Motor neuron (in vitro differentiated cells): ENCODE measurements at regions not wholly inside any gene's neighbourhood (a gene's known extent, or its start where the extent isn't known, plus 50 kb on each side); places are given as distances from the start of the nearest gene placed in this dataset.
"Not testable (repeated sequence)": the region's sequence is repeated elsewhere in the genome, so short reads cannot be mapped to it uniquely, and the experiment has no call there.

Experiments used
- ATAC-seq, 8 experiments: fragments of 200-7000 bp; cut with Tn5 transposase; replicated peaks in 6 of 8; 2 replicates each; pipeline ENCODE4 v1.8.0; 2021; ENCODE audit warnings: mild to moderate bottlenecking in 8 of 8, moderate library complexity in 8 of 8
- H3K27ac ChIP-seq, 2 donors: fragments of 250-450 bp; sonication (Bioruptor Pico); 2 replicates each; pipeline ENCODE4 v1.9.0; 2021; ENCODE audit warnings: antibody characterized with exemption in 2 of 2, mild to moderate bottlenecking in 2 of 2, moderate library complexity in 1 of 2
- H3K4me1 ChIP-seq, 2 donors: fragments of 250-450 bp; sonication (Bioruptor Pico); replicated peaks in 1 of 2; 2 replicates each; pipeline ENCODE4 v1.6.1; 2021; ENCODE audit warnings: antibody characterized with exemption in 2 of 2, mild to moderate bottlenecking in 2 of 2, moderate library complexity in 1 of 2
- H3K4me3 ChIP-seq, 5 donors: fragments of 250-450 bp; sonication (Bioruptor Pico); 2 replicates each; pipeline ENCODE4 v1.9.0; 2021; ENCODE audit warnings: antibody characterized with exemption in 5 of 5, mild to moderate bottlenecking in 5 of 5, moderate library complexity in 4 of 5
- WGBS, 10 experiments: fragments of 450-650 bp; shearing (Covaris generic); methylation state at CpG; one replicate each; pipeline ENCODE4 v1.0.0; 2022; 5-methylcytosine and 5-hydroxymethylcytosine counted together
- in situ Hi-C, 9 experiments: fragments of 400-800 bp; cut with MboI; loops; one replicate each; pipeline ENCODE4 v1.15.0; 2021; ENCODE audit warnings: low sequenced_read_pairs in 9 of 9, low pct_unique_long_range_greater_than_20kb in 2 of 9; ENCODE audit not compliant: unreplicated experiment in 9 of 9

GRCh38 chr5:34192064-34192922, 149.3 kb upstream of the C1QTNF3 start:
- whole genome bisulfite sequencing, 10 experiments: 78 to 90% (median 81%) methylated on average over 9 to 26 of the region's 26 CpGs
- H3K4me3 ChIP-seq, in situ Hi-C loops, ATAC-seq: not testable (repeated sequence)
- H3K27ac ChIP-seq: peak overlapping the region in 1 of 2 donors; percentile 43
- H3K4me1 ChIP-seq: peaks cover 6 to 11% of the 10 kb centered on the region in 2 donors

GRCh38 chr5:34192923-34193262, 149.9 kb upstream of the C1QTNF3 start:
- peak overlapping the region in 1 of 2 donors; percentile 43 for H3K27ac ChIP-seq
- H3K4me3 ChIP-seq, in situ Hi-C loops, ATAC-seq: not testable (repeated sequence)
- peaks cover 6 to 11% of the 10 kb centered on the region in 2 donors for H3K4me1 ChIP-seq
- 80 to 96% (median 88%) methylated on average over 1 to 8 of the region's 13 CpGs for WGBS, 10 experiments

- in situ Hi-C loops, H3K4me3 ChIP-seq, H3K27ac ChIP-seq, ATAC-seq: not testable (repeated sequence)
- peaks cover 6 to 11% of the 10 kb centered on the region in 2 donors for H3K4me1 ChIP-seq
- WGBS, 10 experiments: 77 to 99% (median 95%) methylated on average over 6 to 7 of the region's 7 CpGs
Measured at GRCh38 chr5:34193297-34193696, 150.3 kb upstream of the C1QTNF3 start.

GRCh38 chr5:34193804-34194203, 150.8 kb upstream of the C1QTNF3 start:
- 21 to 64% (median 45%) methylated on average over 2 of the region's 3 CpGs for WGBS, 10 experiments
- H3K4me3 ChIP-seq, in situ Hi-C loops, ATAC-seq, H3K27ac ChIP-seq: not testable (repeated sequence)
- peaks cover 6 to 11% of the 10 kb centered on the region in 2 donors for H3K4me1 ChIP-seq

GRCh38 chr5:34196091-34196490, 153.1 kb upstream of the C1QTNF3 start:
- H3K4me3 ChIP-seq, in situ Hi-C loops, ATAC-seq, H3K27ac ChIP-seq: not testable (repeated sequence)
- H3K4me1 ChIP-seq: peaks cover 6 to 11% of the 10 kb centered on the region in 2 donors
- 80 to 100% (median 100%) methylated on average over 1 to 4 of the region's 7 CpGs; no CpG with 5 or more reads in 1 of the 10 experiments for WGBS, 10 experiments

- in situ Hi-C loops, H3K4me1 ChIP-seq, ATAC-seq, H3K4me3 ChIP-seq, H3K27ac ChIP-seq: not testable (repeated sequence)
- no CpG with 5 or more reads among the region's 1 CpG for WGBS, 10 experiments
Measured at GRCh38 chr5:34205347-34205746, 162.3 kb upstream of the C1QTNF3 start.

GRCh38 chr5:34217386-34217785, 174.4 kb upstream of the C1QTNF3 start:
- 0 to 100% (median 83%) methylated on average over 1 of the region's 1 CpG; no CpG with 5 or more reads in 5 of the 10 experiments for WGBS, 10 experiments
- H3K27ac ChIP-seq, in situ Hi-C loops, ATAC-seq, H3K4me3 ChIP-seq, H3K4me1 ChIP-seq: not testable (repeated sequence)

GRCh38 chr5:34221329-34222073, 178.5 kb upstream of the C1QTNF3 start:
- in situ Hi-C loops, ATAC-seq: not testable (repeated sequence)

GRCh38 chr5:34223158-34223557, 180.1 kb upstream of the C1QTNF3 start:
- WGBS, 10 experiments: no CpG with 5 or more reads among the region's 3 CpGs
- H3K4me1 ChIP-seq, ATAC-seq, H3K27ac ChIP-seq, in situ Hi-C loops, H3K4me3 ChIP-seq: not testable (repeated sequence)

More at GRCh38 chr5:34221329-34222073, 178.5 kb upstream of the C1QTNF3 start:
- not testable (repeated sequence) for H3K27ac ChIP-seq, H3K4me3 ChIP-seq, H3K4me1 ChIP-seq
- WGBS, 10 experiments: 20 to 100% (median 60%) methylated on average over 1 to 2 of the region's 3 CpGs; no CpG with 5 or more reads in 5 of the 10 experiments

GRCh38 chr5:34230402-34230801, 187.4 kb upstream of the C1QTNF3 start:
- 80 to 86% methylated on average over 1 of the region's 1 CpG; no CpG with 5 or more reads in 8 of the 10 experiments for WGBS, 10 experiments
- H3K27ac ChIP-seq, ATAC-seq, H3K4me1 ChIP-seq, in situ Hi-C loops, H3K4me3 ChIP-seq: not testable (repeated sequence)

- Histone ChIP-seq H3K4me3 (peak overlapping the region; percentile 34 to 74 (median 53)), H3K27ac (peak overlapping the region in 1 of 2 donors; percentile 66)
- in situ Hi-C loops: not testable (repeated sequence)
Measured at GRCh38 chr5:34243802-34244201, 200.8 kb upstream of the C1QTNF3 start.

GRCh38 chr5:34244281-34245031, 201.4 kb upstream of the C1QTNF3 start:
- peak; percentile 87 to 96 (median 94) for ATAC-seq
- in situ Hi-C loops, H3K4me1 ChIP-seq: not testable (repeated sequence)
- WGBS, 10 experiments: no CpG with 5 or more reads among the region's 41 CpGs
- Histone ChIP-seq H3K27ac (peak overlapping the region; percentile 95 to 96), H3K4me3 (peak overlapping the region; percentile 34 to 74 (median 54))

More at GRCh38 chr5:34243802-34244201, 200.8 kb upstream of the C1QTNF3 start:
- not testable (repeated sequence) for ATAC-seq, H3K4me1 ChIP-seq

GRCh38 chr5:34245032-34245394, 202.0 kb upstream of the C1QTNF3 start:
- in situ Hi-C loops, H3K4me1 ChIP-seq: not testable (repeated sequence)
- H3K27ac ChIP-seq: peak overlapping the region; percentile 95 to 96
- no CpG with 5 or more reads among the region's 31 CpGs for WGBS, 10 experiments
- peak; percentile 95 to 99 (median 98) for ATAC-seq
- peak overlapping the region; percentile 34 to 74 (median 54) for H3K4me3 ChIP-seq
